ENCODE measurements at regions not wholly inside any gene's neighbourhood (a gene's known extent, or its start where the extent isn't known, plus 50 kb on each side); places are given as distances from the start of the nearest gene placed in this dataset.

GRCh38 chr22:22087854-22088657 lies 105.5 kb upstream of the TOP3B start:
- Mint-ChIP-seq H3K27me3 (peaks cover 14% of the 10 kb centered on the region), H3K36me3 (peaks cover 3% of the 10 kb centered on the region), H3K27ac (no peak overlapping the region), H3K4me3 (no peak overlapping the region), H3K4me1 (no peaks in the 10 kb centered on the region), H3K9me3 (no peaks in the 10 kb centered on the region)

GRCh38 chr22:22086501-22087158 lies 104.0 kb upstream of the TOP3B start:
- Mint-ChIP-seq H3K4me3 (no peak overlapping the region), H3K4me1 (no peaks in the 10 kb centered on the region), H3K9me3 (no peaks in the 10 kb centered on the region), H3K27ac (no peak overlapping the region), H3K27me3 (peaks cover 9% of the 10 kb centered on the region), H3K36me3 (peaks cover 3% of the 10 kb centered on the region)

GRCh38 chr22:22085702-22086500 lies 103.3 kb upstream of the TOP3B start:
- Mint-ChIP-seq H3K27me3 (peaks cover 5% of the 10 kb centered on the region), H3K9me3 (no peaks in the 10 kb centered on the region), H3K4me3 (no peak overlapping the region), H3K4me1 (no peaks in the 10 kb centered on the region), H3K36me3 (no peaks in the 10 kb centered on the region), H3K27ac (no peak overlapping the region)

- Mint-ChIP-seq H3K36me3 (no peaks in the 10 kb centered on the region), H3K27ac (no peak overlapping the region), H3K4me1 (no peaks in the 10 kb centered on the region), H3K4me3 (no peak overlapping the region), H3K9me3 (no peaks in the 10 kb centered on the region), H3K27me3 (peaks cover 5% of the 10 kb centered on the region)
Measured at GRCh38 chr22:22084089-22084711, 101.6 kb upstream of the TOP3B start.

GRCh38 chr22:22082960-22083359 lies 100.4 kb upstream of the TOP3B start:
- Mint-ChIP-seq H3K27me3 (peaks cover 5% of the 10 kb centered on the region), H3K9me3 (no peaks in the 10 kb centered on the region), H3K27ac (no peak overlapping the region), H3K4me3 (no peak overlapping the region), H3K4me1 (no peaks in the 10 kb centered on the region), H3K36me3 (no peaks in the 10 kb centered on the region)

DNA sequence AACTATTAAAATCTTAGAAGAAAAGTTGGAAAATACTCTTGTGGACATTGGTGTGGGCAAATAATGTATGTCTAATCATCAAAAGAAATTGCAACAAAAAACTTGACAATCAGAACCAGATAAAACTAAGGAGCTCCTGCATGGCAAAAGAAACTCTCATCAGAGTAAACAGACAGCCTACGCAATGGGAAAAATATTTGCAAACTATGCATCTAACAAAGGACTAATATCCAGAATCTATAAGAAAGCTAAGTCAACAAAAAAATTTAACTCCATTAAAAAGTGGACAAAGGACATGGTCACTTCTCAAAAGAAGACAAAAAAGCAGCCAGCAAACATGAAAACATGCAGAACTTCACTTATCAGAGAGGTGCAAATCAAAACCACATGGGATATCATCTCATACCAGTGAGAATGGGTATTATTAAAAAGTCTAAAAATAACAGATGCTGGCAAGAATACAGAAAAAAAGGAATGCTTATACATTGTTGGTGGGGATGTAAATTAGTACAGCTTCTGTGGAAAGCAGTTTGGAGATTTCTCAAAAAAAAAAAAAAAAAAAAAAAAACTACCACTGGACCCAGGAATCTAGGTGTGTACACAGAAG lies 99.7 kb upstream of the TOP3B start:
- Mint-ChIP-seq H3K27me3 (peaks cover 5% of the 10 kb centered on the region), H3K9me3 (no peaks in the 10 kb centered on the region), H3K27ac (no peak overlapping the region), H3K4me3 (no peak overlapping the region), H3K4me1 (no peaks in the 10 kb centered on the region), H3K36me3 (no peaks in the 10 kb centered on the region)

DNA sequence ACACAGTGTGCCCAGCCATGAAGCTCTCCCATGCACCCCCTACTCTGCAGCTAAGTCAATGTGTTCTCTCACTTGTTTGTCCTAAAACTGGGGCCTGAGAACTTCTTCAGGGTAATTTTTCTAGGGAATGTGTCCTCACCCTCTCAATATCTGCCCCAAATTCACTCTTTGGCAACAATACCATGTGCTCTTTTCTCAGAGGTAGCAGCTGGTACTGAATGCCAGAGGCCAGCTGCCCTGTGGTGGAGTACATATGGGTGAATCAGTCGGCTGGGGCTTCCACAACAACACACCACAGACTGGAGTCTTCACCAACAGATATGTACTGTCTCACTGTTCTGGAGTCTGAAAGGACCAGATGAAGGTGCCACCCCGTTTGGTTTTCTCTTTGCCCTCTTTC lies 97.7 kb upstream of the TOP3B start:
- Mint-ChIP-seq H3K27me3 (peaks cover 5% of the 10 kb centered on the region), H3K36me3 (no peaks in the 10 kb centered on the region), H3K4me1 (no peaks in the 10 kb centered on the region), H3K27ac (no peak overlapping the region), H3K4me3 (no peak overlapping the region), H3K9me3 (no peaks in the 10 kb centered on the region)

DNA sequence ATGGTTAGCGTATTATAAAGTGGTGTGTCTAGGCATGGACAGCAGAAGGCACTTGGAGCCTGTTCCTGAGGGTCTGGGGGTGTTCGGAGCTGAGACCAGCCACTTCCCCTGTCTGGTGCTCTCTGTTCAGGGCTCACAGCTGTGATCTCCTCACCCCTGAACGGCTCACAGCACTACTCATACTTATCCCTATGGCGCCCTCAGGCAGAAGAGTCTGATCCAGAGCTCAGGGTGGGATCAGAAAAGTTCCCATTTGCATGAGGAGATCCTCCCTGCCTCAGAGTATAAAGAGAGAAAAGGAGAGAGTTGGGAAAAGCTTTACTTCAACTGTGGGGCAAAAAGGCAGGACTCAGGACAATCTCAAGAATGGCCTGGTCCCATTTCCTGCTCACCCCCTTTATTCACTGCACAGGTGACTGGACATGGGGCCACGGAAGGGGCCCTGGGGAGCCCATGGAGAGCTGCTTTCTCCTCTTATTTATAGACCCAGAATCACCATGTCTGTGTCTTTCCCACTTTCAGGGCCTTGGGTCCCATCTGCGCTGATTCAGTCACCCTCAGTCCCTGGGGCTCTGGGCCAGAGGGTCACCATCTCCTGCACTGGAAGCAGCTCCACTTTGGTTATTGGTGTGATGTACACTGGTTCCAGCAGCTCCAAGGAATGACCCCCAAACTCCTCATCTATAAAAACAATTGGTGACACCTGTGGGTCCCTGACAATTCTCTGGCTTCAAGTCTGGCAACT lies 97.0 kb upstream of the TOP3B start:
- no peak overlapping the region for H3K4me3 Mint-ChIP-seq
- H3K36me3 Mint-ChIP-seq: no peaks in the 10 kb centered on the region
- no peaks in the 10 kb centered on the region for H3K9me3 Mint-ChIP-seq
- H3K27ac Mint-ChIP-seq: no peak overlapping the region
- peaks cover 7% of the 10 kb centered on the region for H3K27me3 Mint-ChIP-seq
- no peaks in the 10 kb centered on the region for H3K4me1 Mint-ChIP-seq

- no peaks in the 10 kb centered on the region for H3K36me3 Mint-ChIP-seq
- peaks cover 7% of the 10 kb centered on the region for H3K27me3 Mint-ChIP-seq
- H3K4me1 Mint-ChIP-seq: no peaks in the 10 kb centered on the region
- H3K9me3 Mint-ChIP-seq: no peaks in the 10 kb centered on the region
- no peak overlapping the region for H3K4me3 Mint-ChIP-seq
- H3K27ac Mint-ChIP-seq: no peak overlapping the region
Measured at GRCh38 chr22:22078329-22078728, 95.7 kb upstream of the TOP3B start.

DNA sequence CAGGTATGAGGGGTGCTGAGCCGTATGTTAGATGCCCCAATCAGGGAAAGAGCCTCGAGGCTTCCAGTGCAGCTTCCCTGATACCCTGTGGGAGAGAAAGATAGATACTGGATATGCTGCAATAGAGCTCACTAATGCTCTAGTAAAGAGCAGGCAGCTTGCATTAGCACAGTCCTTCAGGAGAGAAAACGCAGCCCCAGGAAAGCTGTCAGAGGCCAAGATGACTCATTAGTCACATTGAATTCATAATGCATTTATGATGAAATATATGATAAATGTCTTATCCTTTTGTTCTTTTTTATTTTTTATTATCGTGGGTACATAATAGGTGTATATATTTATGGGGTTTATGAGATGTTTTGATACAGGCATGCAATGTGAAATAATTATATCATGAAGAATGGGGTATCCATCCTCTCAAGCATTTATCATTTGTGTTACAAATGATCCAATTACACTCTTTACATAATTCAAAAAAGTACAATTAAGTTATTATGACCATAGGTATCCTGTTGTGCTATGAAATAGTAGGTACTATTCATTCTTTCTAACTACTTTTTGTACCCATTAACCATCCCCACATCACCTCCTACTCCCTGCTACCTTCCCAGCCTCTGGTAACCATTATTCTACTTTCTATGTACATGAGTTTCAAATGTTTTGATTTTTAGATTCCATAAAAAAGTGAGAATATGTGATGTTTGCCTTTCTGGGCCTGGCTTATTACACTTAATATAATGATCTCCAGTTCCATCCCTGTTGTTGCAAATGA lies 94.5 kb upstream of the TOP3B start:
- Mint-ChIP-seq H3K27me3 (peaks cover 7% of the 10 kb centered on the region), H3K27ac (no peak overlapping the region), H3K4me1 (no peaks in the 10 kb centered on the region), H3K9me3 (no peaks in the 10 kb centered on the region), H3K36me3 (no peaks in the 10 kb centered on the region), H3K4me3 (no peak overlapping the region)

DNA sequence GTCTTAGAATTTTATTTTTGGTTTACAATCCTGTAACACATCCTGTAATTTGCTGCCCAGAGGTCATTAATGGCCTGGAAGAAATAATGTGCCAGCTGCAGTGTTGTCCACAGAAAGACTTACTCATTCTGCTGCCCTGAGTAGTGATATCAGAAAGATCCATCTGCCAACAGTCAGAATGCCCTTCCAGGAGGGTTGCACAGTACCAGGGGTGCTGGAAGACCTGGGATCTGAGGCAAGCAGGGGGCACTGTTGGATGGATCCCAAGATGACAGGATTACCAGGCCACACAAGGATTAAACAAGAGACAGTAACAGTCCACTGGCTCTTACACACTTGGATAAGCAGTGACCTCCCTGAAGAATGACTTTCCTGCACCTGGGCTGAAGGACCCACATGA lies 93.8 kb upstream of the TOP3B start:
- no peaks in the 10 kb centered on the region for H3K9me3 Mint-ChIP-seq
- no peaks in the 10 kb centered on the region for H3K4me1 Mint-ChIP-seq
- H3K27me3 Mint-ChIP-seq: peaks cover 4% of the 10 kb centered on the region

DNA sequence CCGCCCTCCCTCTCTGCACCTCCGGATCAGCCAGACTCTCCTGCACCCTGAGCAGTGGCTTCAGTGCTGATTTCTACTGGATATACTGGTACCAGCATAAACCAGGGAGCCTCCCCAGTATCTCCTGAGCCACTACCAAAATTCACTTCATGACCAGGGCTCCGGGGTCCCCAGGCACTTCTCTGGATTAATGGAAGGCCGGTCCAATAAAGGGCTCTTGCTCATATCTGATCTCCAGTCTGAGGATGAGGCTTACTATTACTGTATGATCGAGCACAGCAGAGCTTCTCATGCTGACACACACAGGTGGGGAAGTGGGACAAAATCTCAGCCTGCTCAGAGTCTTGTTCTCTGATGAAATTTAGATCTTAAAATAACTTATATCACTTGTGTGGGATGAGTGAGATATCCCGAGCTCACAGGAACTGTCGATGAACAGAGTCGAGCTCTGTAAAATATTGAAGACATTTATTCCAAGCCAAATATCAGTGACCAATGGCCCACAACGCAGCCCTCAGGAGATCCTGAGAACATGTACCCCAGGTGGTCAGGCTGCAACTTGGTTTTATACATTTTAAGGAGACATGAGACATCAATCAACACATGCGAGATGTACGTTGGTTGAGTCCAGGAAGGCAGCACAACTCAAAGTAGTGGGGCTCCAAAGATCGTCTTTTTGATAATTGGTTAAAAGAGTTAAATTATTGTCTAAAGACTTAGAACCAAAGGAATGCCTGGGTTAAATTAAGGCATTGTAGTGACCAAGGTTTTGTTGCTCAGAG lies 93.0 kb upstream of the TOP3B start:
- Mint-ChIP-seq H3K4me1 (no peaks in the 10 kb centered on the region), H3K27ac (no peak overlapping the region), H3K27me3 (peaks cover 2% of the 10 kb centered on the region), H3K9me3 (no peaks in the 10 kb centered on the region), H3K36me3 (no peaks in the 10 kb centered on the region), H3K4me3 (no peak overlapping the region)

More for the DNA sequence above, 93.8 kb upstream of the TOP3B start:
- no peaks in the 10 kb centered on the region for H3K36me3 Mint-ChIP-seq
- H3K4me3 Mint-ChIP-seq: no peak overlapping the region
- no peak overlapping the region for H3K27ac Mint-ChIP-seq

DNA sequence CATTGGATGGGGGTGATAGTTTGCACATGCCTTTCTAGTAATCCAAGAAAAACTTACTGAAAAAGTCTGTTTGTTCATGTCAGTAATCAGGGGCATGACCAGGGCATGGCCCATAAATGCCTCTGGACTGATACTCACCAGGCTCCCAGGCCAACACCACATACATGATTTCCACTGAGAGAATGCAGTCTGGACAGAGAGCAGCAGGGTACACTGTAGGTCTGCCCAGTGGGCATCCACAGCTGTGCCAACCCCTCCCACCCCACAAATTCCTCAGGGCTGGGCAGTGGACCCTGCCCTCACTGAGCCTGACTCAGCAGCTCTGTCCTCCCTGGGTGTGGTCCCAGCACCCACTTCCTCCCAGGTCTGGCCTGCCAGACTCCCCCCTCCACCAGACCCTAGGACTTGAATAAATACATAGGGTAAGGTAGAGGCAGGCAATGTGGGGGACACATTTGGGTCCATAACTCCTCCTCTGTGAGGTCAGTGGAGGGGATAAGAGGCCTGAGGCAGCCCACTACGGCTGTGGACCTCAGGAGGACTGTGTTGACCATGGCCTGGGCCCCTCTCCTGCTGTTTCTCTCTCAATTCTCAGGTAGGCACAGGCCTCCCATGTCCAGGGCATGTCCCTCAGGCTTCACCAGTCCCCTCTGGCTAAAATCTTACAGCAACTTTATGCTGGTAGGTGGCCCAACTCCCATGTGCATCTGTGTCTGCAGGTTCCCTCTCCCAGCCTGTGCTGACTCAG lies 92.2 kb upstream of the TOP3B start:
- H3K4me3 Mint-ChIP-seq: no peak overlapping the region
- H3K27me3 Mint-ChIP-seq: peaks cover 1% of the 10 kb centered on the region
- no peak overlapping the region for H3K27ac Mint-ChIP-seq
- no peaks in the 10 kb centered on the region for H3K36me3 Mint-ChIP-seq
- no peaks in the 10 kb centered on the region for H3K9me3 Mint-ChIP-seq
- no peaks in the 10 kb centered on the region for H3K4me1 Mint-ChIP-seq

Measured in activated naive CD4-positive, alpha-beta T cell treated with anti-CD3 and anti-CD28 coated beads, Interleukin-2, amount 50 U/mL, for 24 hours (primary cell).